ENCODE measurements at regions not wholly inside any gene's neighbourhood (a gene's known extent, or its start where the extent isn't known, plus 50 kb on each side); places are given as distances from the start of the nearest gene placed in this dataset.
"Not testable (repeated sequence)": the region's sequence is repeated elsewhere in the genome, so short reads cannot be mapped to it uniquely, and the experiment has no call there.

GRCh38 chr11:105357146-105357545 lies 217.6 kb upstream of the CARD18 start:
- in situ Hi-C loops (cut with HindIII; ENCODE audit: low pct_unique_long_range_greater_than_20kb, low sequenced_read_pairs) (no loop called here), intact Hi-C loops (cut with micrococcal nuclease; ENCODE audit: unreplicated experiment) (no loop called here)
- ChIA-PET CTCF (no interaction called here), POLR2A (interaction anchor here (0.7 kb wide), 1 partner anchor 159 kb away, joined by 10 read pairs; no protein-coding TSS in a partner anchor)
- ATAC-seq (no peak), DNase-seq (ENCODE audit: low read depth, low spot score) (no peak)
- no peaks in the 10 kb centered on the region for H3K4me1 ChIP-seq (ENCODE audit: control insufficient read depth, insufficient read depth, low read length)
- no peaks in the 10 kb centered on the region for H3K27me3 ChIP-seq (ENCODE audit: control insufficient read depth, insufficient read depth, low read length)
- BruUV-seq (replicated peaks) = no TSS peak
- no peak overlapping the region for H3K4me3 ChIP-seq (ENCODE audit: low read depth in 2 of 2, low read length in 2 of 2)
- no peak overlapping the region for H3K27ac ChIP-seq (ENCODE audit: low read length)
- no peaks in the 10 kb centered on the region for H3K9me3 ChIP-seq (ENCODE audit: control insufficient read depth, insufficient read depth, low read depth, low read length)
- TF ChIP-seq SIN3A (IDR thresholded peaks at IDR 0.05; ENCODE audit: borderline replicate concordance, insufficient read depth, low read depth, low read length) (no peak), REST (IDR thresholded peaks at IDR 0.05; ENCODE audit: insufficient read depth in 1 of 2, low read depth in 2 of 2, low read length in 1 of 2) (no peak), CTCF (IDR thresholded peaks at IDR 0.05) (no peak), POLR2AphosphoS5 (IDR thresholded peaks at IDR 0.05; ENCODE audit: low read depth, low read length) (no peak), TCF7L2 (IDR thresholded peaks at IDR 0.05; ENCODE audit: low read depth, low read length) (no peak)
- no peaks in the 10 kb centered on the region for H3K36me3 ChIP-seq (ENCODE audit: control insufficient read depth, insufficient read depth, low read length)

- intact Hi-C loops (cut with micrococcal nuclease; ENCODE audit: unreplicated experiment); POLR2A ChIA-PET; H3K4me1 ChIP-seq (ENCODE audit: control insufficient read depth, insufficient read depth, low read length); H3K27ac ChIP-seq (ENCODE audit: low read length); in situ Hi-C loops (cut with HindIII; ENCODE audit: low pct_unique_long_range_greater_than_20kb, low sequenced_read_pairs); CTCF ChIA-PET; H3K27me3 ChIP-seq (ENCODE audit: control insufficient read depth, insufficient read depth, low read length); H3K36me3 ChIP-seq (ENCODE audit: control insufficient read depth, insufficient read depth, low read length); BruUV-seq (replicated peaks); DNase-seq (ENCODE audit: low read depth, low spot score); H3K9me3 ChIP-seq (ENCODE audit: control insufficient read depth, insufficient read depth, low read depth, low read length); H3K4me3 ChIP-seq (ENCODE audit: low read depth in 2 of 2, low read length in 2 of 2); ATAC-seq: not testable (repeated sequence)
Measured at GRCh38 chr11:105349867-105350266, 210.3 kb upstream of the CARD18 start.

GRCh38 chr11:105344938-105345337 lies 205.4 kb upstream of the CARD18 start:
- TF ChIP-seq SIN3A (IDR thresholded peaks at IDR 0.05; ENCODE audit: borderline replicate concordance, insufficient read depth, low read depth, low read length) = no peak
- TF ChIP-seq POLR2AphosphoS5 (IDR thresholded peaks at IDR 0.05; ENCODE audit: low read depth, low read length) = no peak
- TF ChIP-seq CTCF (IDR thresholded peaks at IDR 0.05) = no peak
- no peak for TF ChIP-seq REST (IDR thresholded peaks at IDR 0.05; ENCODE audit: insufficient read depth in 1 of 2, low read depth in 2 of 2, low read length in 1 of 2)
- TF ChIP-seq TCF7L2 (IDR thresholded peaks at IDR 0.05; ENCODE audit: low read depth, low read length) = no peak
- Histone ChIP-seq H3K27me3 (ENCODE audit: control insufficient read depth, insufficient read depth, low read length) (no peaks in the 10 kb centered on the region), H3K4me3 (ENCODE audit: low read depth in 2 of 2, low read length in 2 of 2) (no peak overlapping the region), H3K9me3 (ENCODE audit: control insufficient read depth, insufficient read depth, low read depth, low read length) (no peaks in the 10 kb centered on the region), H3K27ac (ENCODE audit: low read length) (no peak overlapping the region), H3K36me3 (ENCODE audit: control insufficient read depth, insufficient read depth, low read length) (no peaks in the 10 kb centered on the region), H3K4me1 (ENCODE audit: control insufficient read depth, insufficient read depth, low read length) (no peaks in the 10 kb centered on the region)
- ATAC-seq (no peak), DNase-seq (ENCODE audit: low read depth, low spot score) (no peak)
- ChIA-PET POLR2A (no interaction called here), CTCF (no interaction called here)
- in situ Hi-C loops (cut with HindIII; ENCODE audit: low pct_unique_long_range_greater_than_20kb, low sequenced_read_pairs) = no loop called here
- intact Hi-C loops (cut with micrococcal nuclease; ENCODE audit: unreplicated experiment) = no loop called here
- BruUV-seq (replicated peaks) = no TSS peak
